B cell (primary cell): ENCODE measurements at regions not wholly inside any gene's neighbourhood (a gene's known extent, or its start where the extent isn't known, plus 50 kb on each side); places are given as distances from the start of the nearest gene placed in this dataset.

Experiments
- CTCF ChIP-seq: fragments of 200-600 bp; IDR thresholded peaks from one replicate; pipeline ENCODE4 v1.8.0; 2022; ENCODE audit warnings: antibody characterized with exemption, mild to moderate bottlenecking
- EZH2 ChIP-seq: IDR thresholded peaks from 2 replicates; pipeline ENCODE4 v1.6.1; 2012; ENCODE audit warnings: borderline replicate concordance, low read depth, mild to moderate bottlenecking, moderate library complexity, low read length; ENCODE audit not compliant: insufficient read depth, poor library complexity, severe bottlenecking

- TF ChIP-seq CTCF = no peak
- no peak for TF ChIP-seq EZH2
Measured at GRCh38 chr6:19391926-19392325, 445.2 kb upstream of the ID4 start.
